HCT116 (cell line): ENCODE measurements at regions not wholly inside any gene's neighbourhood (a gene's known extent, or its start where the extent isn't known, plus 50 kb on each side); places are given as distances from the start of the nearest gene placed in this dataset.
A peak's percentile ranks its signal among the peaks of the same experiment; 100 is the strongest.

Experiments
- ATAC-seq: fragments of 200-7000 bp; cut with Tn5 transposase; 2 replicates; pipeline ENCODE4 v1.9.1; 2020; ENCODE audit warnings: mild to moderate bottlenecking, moderate library complexity
- BruUV-seq: library from RNA; stranded (reverse); fragments of 400-500 nt; replicated peaks from 2 replicates; lab custom pipeline; 2021; lab: Mats Ljungman, UMichigan
- CTCF ChIA-PET: fragments of 300-600 bp; sonication (Branson Sonifier 250); formaldehyde crosslinking; loops from one replicate; lab custom pipeline; 2021; ENCODE audit warnings: antibody characterized with exemption; lab: Charles Lee
- POLR2A ChIA-PET: fragments of 300-600, 350-600 bp; sonication (Branson Sonifier 250); formaldehyde crosslinking; loops from one replicate; lab custom pipeline; 2021; ENCODE audit warnings: antibody characterized with exemption; lab: Charles Lee
- RAD21 ChIA-PET, 2 experiments: fragments of 300-600 bp; sonication (Branson Sonifier 250); formaldehyde crosslinking; loops; one replicate each; lab custom pipeline; 2023; ENCODE audit warnings: low total read pairs in 2 of 2; ENCODE audit not compliant: uncharacterized antibody in 2 of 2, unreplicated experiment in 2 of 2, low non-redundant PET in 1 of 2; lab: Charles Lee
- DNase-seq: peaks from one replicate; pipeline ENCODE4 v3.0.0-alpha.2; 2010; ENCODE audit warnings: low read depth, low spot score
- H2AFZ ChIP-seq: fragments of 200-600 bp; shearing (Covaris generic), sonication (generic); 2 replicates; pipeline ENCODE4 v1.6.1; 2017; ENCODE audit warnings: low read depth, mixed run types, mixed read lengths, antibody characterized with exemption, low read length; ENCODE audit not compliant: poor library complexity, severe bottlenecking
- H3K27ac ChIP-seq: 2 replicates; pipeline ENCODE4 v1.5.1; 2012; ENCODE audit warnings: low read depth, low read length
- H3K27me3 ChIP-seq: fragments of 200-600 bp; sonication (generic); 2 replicates; pipeline ENCODE4 v1.6.1; 2016; ENCODE audit warnings: mixed run types, low read length, mixed read lengths; ENCODE audit not compliant: insufficient read depth
- H3K36me3 ChIP-seq, 2 experiments: fragments of 200-500 bp in 1 of 2; fragments of 200-600 bp in 1 of 2; sonication (Bioruptor generic) in 1 of 2; sonication (generic) in 1 of 2; 2 replicates each; pipeline versions ENCODE4 v1.5.1 to v1.6.1; 2014 to 2016; ENCODE audit warnings: low read length in 2 of 2, inconsistent platforms in 1 of 2, mixed read lengths in 1 of 2, mixed run types in 1 of 2; ENCODE audit not compliant: insufficient read depth in 2 of 2, control insufficient read depth in 1 of 2
- H3K4me1 ChIP-seq, 2 experiments: fragments of 200-600 bp in 1 of 2; sonication (generic) in 1 of 2; 2 replicates each; pipeline versions ENCODE4 v1.5.1 to v1.6.1; 2012 to 2017; ENCODE audit warnings: low read length in 2 of 2, inconsistent platforms in 1 of 2, mild to moderate bottlenecking in 1 of 2, mixed read lengths in 1 of 2, mixed run types in 1 of 2, moderate library complexity in 1 of 2; ENCODE audit not compliant: insufficient read depth in 2 of 2, control insufficient read depth in 1 of 2
- H3K4me2 ChIP-seq: fragments of 200-600 bp; sonication (generic); 2 replicates; pipeline ENCODE4 v1.6.1; 2017; ENCODE audit warnings: mixed run types, low read length, mixed read lengths
- H3K4me3 ChIP-seq, 2 experiments: fragments of 200-600 bp in 1 of 2; sonication (generic) in 1 of 2; replicated peaks in 1 of 2; 2 replicates each; pipeline ENCODE4 v1.5.1; 2011 to 2016; ENCODE audit warnings: low read length in 2 of 2, control low read depth in 1 of 2, low read depth in 1 of 2, mild to moderate bottlenecking in 1 of 2, mixed read lengths in 1 of 2, mixed run types in 1 of 2
- H3K79me2 ChIP-seq: fragments of 200-600 bp; sonication (generic); 2 replicates; pipeline ENCODE4 v1.6.1; 2017; ENCODE audit warnings: mild to moderate bottlenecking, mixed run types, low read length, moderate library complexity, mixed read lengths; ENCODE audit not compliant: insufficient read depth
- H3K9ac ChIP-seq: fragments of 200-600 bp; sonication (generic); 2 replicates; pipeline ENCODE4 v1.6.1; 2016; ENCODE audit warnings: low read length, mixed read lengths
- H3K9me2 ChIP-seq: fragments of 200-600 bp; sonication (generic), shearing (Covaris generic); 2 replicates; pipeline ENCODE4 v1.6.1; 2017; ENCODE audit warnings: mixed run types, mild to moderate bottlenecking, moderate library complexity; ENCODE audit not compliant: insufficient read depth
- H3K9me3 ChIP-seq, 2 experiments: fragments of 200-500 bp in 1 of 2; fragments of 200-600 bp in 1 of 2; sonication (Bioruptor generic) in 1 of 2; sonication (generic) in 1 of 2; 2 replicates each; pipeline ENCODE4 v1.6.1; 2014 to 2017; ENCODE audit warnings: low read length in 2 of 2, mixed read lengths in 2 of 2, inconsistent platforms in 1 of 2, low read depth in 1 of 2, mild to moderate bottlenecking in 1 of 2, mixed run types in 1 of 2, moderate library complexity in 1 of 2; ENCODE audit not compliant: control insufficient read depth in 1 of 2, insufficient read depth in 1 of 2
- H4K20me1 ChIP-seq: fragments of 200-600 bp; sonication (generic), shearing (Covaris generic); 2 replicates; pipeline ENCODE4 v1.6.1; 2017; ENCODE audit warnings: mixed run types, mild to moderate bottlenecking, moderate library complexity; ENCODE audit not compliant: insufficient read depth
- CBX3 ChIP-seq: IDR thresholded peaks from 2 replicates; pipeline ENCODE4 v1.6.1; 2012; ENCODE audit warnings: low read depth
- ELF1 ChIP-seq: IDR thresholded peaks from 2 replicates; pipeline ENCODE4 v1.6.1; 2012; ENCODE audit warnings: low read depth, borderline replicate concordance
- FOSL1 ChIP-seq: IDR thresholded peaks from 2 replicates; pipeline ENCODE4 v1.6.1; 2012; ENCODE audit warnings: low read depth
- POLR2A ChIP-seq: IDR thresholded peaks from 2 replicates; pipeline ENCODE4 v1.7.0; 2011; ENCODE audit warnings: borderline replicate concordance; ENCODE audit not compliant: insufficient read depth, insufficient read length; ENCODE audit errors: extremely low read depth
- POLR2AphosphoS5 ChIP-seq: IDR thresholded peaks from 2 replicates; pipeline ENCODE4 v1.6.1; 2011; ENCODE audit warnings: mild to moderate bottlenecking, low read depth, low read length, moderate library complexity
- RAD21 ChIP-seq: IDR thresholded peaks from 2 replicates; pipeline ENCODE4 v1.6.1; 2012; ENCODE audit warnings: low read depth, mild to moderate bottlenecking
- SIN3A ChIP-seq: IDR thresholded peaks from 2 replicates; pipeline ENCODE4 v1.6.1; 2012; ENCODE audit warnings: low read depth
- SP1 ChIP-seq: IDR thresholded peaks from 2 replicates; pipeline ENCODE4 v1.6.1; 2012; ENCODE audit warnings: low read depth
- TCF7L2 ChIP-seq: IDR thresholded peaks from 2 replicates; pipeline ENCODE4 v1.7.0; 2011; ENCODE audit warnings: borderline replicate concordance, inconsistent platforms; ENCODE audit not compliant: insufficient read depth, insufficient read length; ENCODE audit errors: extremely low read depth
- YY1 ChIP-seq: IDR thresholded peaks from 2 replicates; pipeline ENCODE4 v1.6.1; 2011; ENCODE audit warnings: low read length, low read depth, moderate library complexity, mild to moderate bottlenecking; ENCODE audit not compliant: insufficient replicate concordance; ENCODE audit errors: extremely low read depth
- ZFX ChIP-seq: fragments of 450-650 bp; IDR thresholded peaks from 2 replicates; pipeline ENCODE4 v1.6.1; 2017
- intact Hi-C: fragments of 100-400 bp; cut with micrococcal nuclease; formaldehyde crosslinking; loops from 2 replicates; pipeline ENCODE4 v1.10.0; 2022
- TF ChIP-seq, protein P1 (sequence below): IDR thresholded peaks from 2 replicates; pipeline ENCODE4 v1.6.1; 2012; ENCODE audit warnings: low read depth
- TF ChIP-seq, protein P2 (sequence below): IDR thresholded peaks from 2 replicates; pipeline ENCODE4 v1.6.1; 2012
- TF ChIP-seq, protein P3 (sequence below), 3 experiments: fragments of 200-600 bp in 1 of 3; sonication (generic) in 1 of 3; IDR thresholded peaks in 2 of 3; conservative IDR thresholded peaks in 1 of 3; 2 replicates each; pipeline ENCODE4 v1.5.1; 2012 to 2017; ENCODE audit warnings: low read depth in 2 of 3, low read length in 2 of 3, antibody characterized with exemption in 1 of 3, borderline replicate concordance in 1 of 3, control low read depth in 1 of 3, mild to moderate bottlenecking in 1 of 3, mixed read lengths in 1 of 3, mixed run types in 1 of 3, moderate library complexity in 1 of 3; ENCODE audit not compliant: insufficient read depth in 1 of 3

DNA sequence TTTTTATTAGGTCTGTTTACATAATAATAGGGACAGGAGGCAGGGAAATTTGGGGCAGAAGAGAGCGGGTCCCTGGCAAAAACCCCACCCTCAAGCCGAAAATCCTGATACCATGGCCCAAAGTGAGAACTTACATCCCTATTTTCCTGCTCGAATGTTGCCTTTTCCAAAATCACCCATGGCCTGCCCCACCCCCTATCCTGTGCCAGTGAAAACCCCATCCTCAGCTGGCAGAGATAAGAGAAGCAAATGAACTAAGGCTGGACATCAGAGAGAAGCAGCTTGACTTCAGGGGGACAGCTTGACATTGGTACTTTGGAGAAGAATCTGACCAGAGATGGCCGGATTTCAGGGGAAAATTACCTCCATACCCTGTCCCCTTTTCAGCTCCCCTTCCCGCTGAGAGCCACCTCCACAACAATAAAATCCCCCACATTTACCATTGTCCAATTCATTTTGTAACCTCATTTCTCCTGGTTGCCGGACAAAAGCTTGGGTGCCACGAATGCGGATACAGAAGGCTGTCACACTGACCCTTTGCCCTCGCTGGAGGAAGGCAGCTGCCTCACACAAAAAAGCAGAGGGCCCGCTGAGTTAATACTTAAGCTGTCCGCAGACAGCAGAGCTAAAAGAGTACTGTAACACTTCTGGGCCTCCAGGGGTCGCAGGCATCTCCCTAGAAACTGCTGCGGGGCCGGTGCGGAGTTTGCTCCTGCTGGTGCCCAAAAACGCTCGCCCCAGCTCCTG lies 196.2 kb downstream of the SNCA start:
- H3K4me1 ChIP-seq, result peaks cover 6 to 10% of the 10 kb centered on the region in 2 experiments; a peak in 3 of 4 replicates
- H4K20me1 ChIP-seq, result no peaks in the 10 kb centered on the region
- no peak overlapping the region for H3K9ac ChIP-seq
- H3K79me2 ChIP-seq, result no peaks in the 10 kb centered on the region
- intact Hi-C loops, result loop anchor here (5.0 kb wide), 1 partner anchor 262 kb away; no protein-coding TSS in a partner anchor
- H3K27ac ChIP-seq, result no peak overlapping the region
- RAD21 ChIA-PET, result interaction anchor here in 1 of 2 experiments (0.9 kb wide), 1 partner anchor 228 kb away, joined by 3 read pairs; no protein-coding TSS in a partner anchor
- H2AFZ ChIP-seq, result peak overlapping the region; percentile 98
- POLR2A ChIA-PET, result interaction anchor here (0.9 kb wide), 1 partner anchor 11 kb away, joined by 4 read pairs; no protein-coding TSS in a partner anchor
- ATAC-seq (peak; percentile 99), DNase-seq (peak; percentile 68)
- no peaks in the 10 kb centered on the region for H3K9me3 ChIP-seq
- H3K9me2 ChIP-seq, result no peaks in the 10 kb centered on the region
- CTCF ChIA-PET, result interaction anchor here (0.6 to 1.9 kb wide), 14 partner anchors 9 to 476 kb away, joined by 3 to 14 read pairs (median 4); no protein-coding TSS in a partner anchor
- peak overlapping the region; percentile 55 for H3K4me2 ChIP-seq
- H3K36me3 ChIP-seq, result no peaks in the 10 kb centered on the region
- H3K27me3 ChIP-seq, result no peaks in the 10 kb centered on the region
- H3K4me3 ChIP-seq, result peak overlapping the region; percentile 9 to 23; a peak in 1 of 4 replicates
- no TSS peak for BruUV-seq
- TF ChIP-seq YY1, result no peak
- TF ChIP-seq ELF1, result no peak
- no peak for TF ChIP-seq SP1
- 0 out of 2 replicates have a peak, but pooled peaks have one; percentile 21 for TF ChIP-seq CBX3
- TF ChIP-seq POLR2AphosphoS5, result no peak
- TF ChIP-seq, protein P1, sequence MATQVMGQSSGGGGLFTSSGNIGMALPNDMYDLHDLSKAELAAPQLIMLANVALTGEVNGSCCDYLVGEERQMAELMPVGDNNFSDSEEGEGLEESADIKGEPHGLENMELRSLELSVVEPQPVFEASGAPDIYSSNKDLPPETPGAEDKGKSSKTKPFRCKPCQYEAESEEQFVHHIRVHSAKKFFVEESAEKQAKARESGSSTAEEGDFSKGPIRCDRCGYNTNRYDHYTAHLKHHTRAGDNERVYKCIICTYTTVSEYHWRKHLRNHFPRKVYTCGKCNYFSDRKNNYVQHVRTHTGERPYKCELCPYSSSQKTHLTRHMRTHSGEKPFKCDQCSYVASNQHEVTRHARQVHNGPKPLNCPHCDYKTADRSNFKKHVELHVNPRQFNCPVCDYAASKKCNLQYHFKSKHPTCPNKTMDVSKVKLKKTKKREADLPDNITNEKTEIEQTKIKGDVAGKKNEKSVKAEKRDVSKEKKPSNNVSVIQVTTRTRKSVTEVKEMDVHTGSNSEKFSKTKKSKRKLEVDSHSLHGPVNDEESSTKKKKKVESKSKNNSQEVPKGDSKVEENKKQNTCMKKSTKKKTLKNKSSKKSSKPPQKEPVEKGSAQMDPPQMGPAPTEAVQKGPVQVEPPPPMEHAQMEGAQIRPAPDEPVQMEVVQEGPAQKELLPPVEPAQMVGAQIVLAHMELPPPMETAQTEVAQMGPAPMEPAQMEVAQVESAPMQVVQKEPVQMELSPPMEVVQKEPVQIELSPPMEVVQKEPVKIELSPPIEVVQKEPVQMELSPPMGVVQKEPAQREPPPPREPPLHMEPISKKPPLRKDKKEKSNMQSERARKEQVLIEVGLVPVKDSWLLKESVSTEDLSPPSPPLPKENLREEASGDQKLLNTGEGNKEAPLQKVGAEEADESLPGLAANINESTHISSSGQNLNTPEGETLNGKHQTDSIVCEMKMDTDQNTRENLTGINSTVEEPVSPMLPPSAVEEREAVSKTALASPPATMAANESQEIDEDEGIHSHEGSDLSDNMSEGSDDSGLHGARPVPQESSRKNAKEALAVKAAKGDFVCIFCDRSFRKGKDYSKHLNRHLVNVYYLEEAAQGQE, result no peak
- TF ChIP-seq SIN3A, result no peak
- TF ChIP-seq, protein P2, sequence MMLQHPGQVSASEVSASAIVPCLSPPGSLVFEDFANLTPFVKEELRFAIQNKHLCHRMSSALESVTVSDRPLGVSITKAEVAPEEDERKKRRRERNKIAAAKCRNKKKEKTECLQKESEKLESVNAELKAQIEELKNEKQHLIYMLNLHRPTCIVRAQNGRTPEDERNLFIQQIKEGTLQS, result no peak
- TF ChIP-seq, protein P3, sequence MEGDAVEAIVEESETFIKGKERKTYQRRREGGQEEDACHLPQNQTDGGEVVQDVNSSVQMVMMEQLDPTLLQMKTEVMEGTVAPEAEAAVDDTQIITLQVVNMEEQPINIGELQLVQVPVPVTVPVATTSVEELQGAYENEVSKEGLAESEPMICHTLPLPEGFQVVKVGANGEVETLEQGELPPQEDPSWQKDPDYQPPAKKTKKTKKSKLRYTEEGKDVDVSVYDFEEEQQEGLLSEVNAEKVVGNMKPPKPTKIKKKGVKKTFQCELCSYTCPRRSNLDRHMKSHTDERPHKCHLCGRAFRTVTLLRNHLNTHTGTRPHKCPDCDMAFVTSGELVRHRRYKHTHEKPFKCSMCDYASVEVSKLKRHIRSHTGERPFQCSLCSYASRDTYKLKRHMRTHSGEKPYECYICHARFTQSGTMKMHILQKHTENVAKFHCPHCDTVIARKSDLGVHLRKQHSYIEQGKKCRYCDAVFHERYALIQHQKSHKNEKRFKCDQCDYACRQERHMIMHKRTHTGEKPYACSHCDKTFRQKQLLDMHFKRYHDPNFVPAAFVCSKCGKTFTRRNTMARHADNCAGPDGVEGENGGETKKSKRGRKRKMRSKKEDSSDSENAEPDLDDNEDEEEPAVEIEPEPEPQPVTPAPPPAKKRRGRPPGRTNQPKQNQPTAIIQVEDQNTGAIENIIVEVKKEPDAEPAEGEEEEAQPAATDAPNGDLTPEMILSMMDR (IDR thresholded peaks at IDR 0.05 in 2 of 3, conservative IDR thresholded peaks at IDR 0.05 in 1 of 3; ENCODE audit: borderline replicate concordance in 1 of 3, insufficient read depth in 1 of 3, low read depth in 2 of 3, low read length in 2 of 3), result peak; percentile 49 to 85 (median 81); a peak in 5 of 6 replicates
- TF ChIP-seq RAD21, result peak; percentile 59
- TF ChIP-seq ZFX, result no peak
- TF ChIP-seq FOSL1, result no peak
- TF ChIP-seq TCF7L2, result no peak
- TF ChIP-seq POLR2A, result no peak
- TF ChIP-seq, all 23 proteins: peak for 3
